CD4-positive, alpha-beta T cell (primary cell): ENCODE measurements at regions not wholly inside any gene's neighbourhood (a gene's known extent, or its start where the extent isn't known, plus 50 kb on each side); places are given as distances from the start of the nearest gene placed in this dataset.

Experiments used
- ATAC-seq: fragments of 200-7000 bp; cut with Tn5 transposase; one replicate; pipeline ENCODE4 v1.10.0; 2022; ENCODE audit warnings: mild to moderate bottlenecking; ENCODE audit not compliant: poor library complexity
- CTCF ChIA-PET: fragments of 350-600 bp; sonication (Branson Sonifier 250); formaldehyde crosslinking; loops from one replicate; lab custom pipeline; 2021; ENCODE audit warnings: antibody characterized with exemption, inconsistent platforms; lab: Charles Lee
- POLR2A ChIA-PET: fragments of 350-600 bp; sonication (Branson Sonifier 250); formaldehyde crosslinking; loops from one replicate; lab custom pipeline; 2021; ENCODE audit warnings: antibody characterized with exemption, inconsistent platforms; lab: Charles Lee
- DNase-seq, 14 experiments: peaks; one replicate each; pipeline ENCODE4 v3.0.0-alpha.2; 2013 to 2020; ENCODE audit warnings: mixed read lengths in 2 of 14
- H3K27ac ChIP-seq, 2 donors: one replicate each; pipeline versions ENCODE4 v1.5.1 to v1.7.0; 2013; ENCODE audit warnings: low read length in 2 of 2, low read depth in 1 of 2, mild to moderate bottlenecking in 1 of 2
- H3K27me3 ChIP-seq, 2 experiments: 1 replicate in 1 of 2; 2 replicates in 1 of 2; pipeline versions ENCODE4 v1.6.1 to v1.7.0; 2013; ENCODE audit warnings: low read length in 2 of 2, control low read depth in 1 of 2, mild to moderate bottlenecking in 1 of 2, moderate library complexity in 1 of 2; ENCODE audit not compliant: insufficient read depth in 2 of 2, control insufficient read depth in 1 of 2
- H3K36me3 ChIP-seq: one replicate; pipeline ENCODE4 v1.6.1; 2013; ENCODE audit warnings: low read length, control low read depth; ENCODE audit not compliant: insufficient read depth
- H3K4me1 ChIP-seq: one replicate; pipeline ENCODE4 v1.6.1; 2013; ENCODE audit warnings: low read length, control low read depth; ENCODE audit not compliant: insufficient read depth
- H3K4me3 ChIP-seq: one replicate; pipeline ENCODE4 v1.5.1; 2013; ENCODE audit warnings: mild to moderate bottlenecking, low read length, moderate library complexity
- H3K9me3 ChIP-seq, 2 experiments: 1 replicate in 1 of 2; 2 replicates in 1 of 2; pipeline versions ENCODE4 v1.6.1 to v1.7.0; 2013; ENCODE audit warnings: low read length in 2 of 2, mild to moderate bottlenecking in 2 of 2, control low read depth in 1 of 2, moderate library complexity in 1 of 2; ENCODE audit not compliant: control insufficient read depth in 1 of 2, insufficient read depth in 1 of 2
- H3K27ac Mint-ChIP-seq: one replicate; pipeline ENCODE4 v1.8.0; 2020; ENCODE audit warnings: mixed read lengths
- H3K27me3 Mint-ChIP-seq: one replicate; pipeline ENCODE4 v1.8.0; 2021; ENCODE audit warnings: mixed read lengths
- H3K36me3 Mint-ChIP-seq: one replicate; pipeline ENCODE4 v1.8.0; 2021; ENCODE audit warnings: low read depth, mixed read lengths
- H3K4me1 Mint-ChIP-seq: one replicate; pipeline ENCODE4 v1.8.0; 2021; ENCODE audit warnings: low read depth, mixed read lengths
- H3K4me3 Mint-ChIP-seq: one replicate; pipeline ENCODE4 v1.8.0; 2020; ENCODE audit warnings: mild to moderate bottlenecking, mixed read lengths
- H3K9me3 Mint-ChIP-seq: one replicate; pipeline ENCODE4 v1.8.0; 2020; ENCODE audit warnings: mixed read lengths
- intact Hi-C, 2 experiments: fragments of 100-400 bp; cut with DNase I in 1 of 2; cut with micrococcal nuclease in 1 of 2; formaldehyde crosslinking; loops; one replicate each; pipeline versions ENCODE4 v1.15.1 to v1.9.0; 2023 to 2025; cut with DNase I, micrococcal nuclease
- TF ChIP-seq, protein P1 (sequence below): fragments of 200-600 bp; IDR thresholded peaks from one replicate; pipeline ENCODE4 v1.8.0; 2022; ENCODE audit warnings: antibody characterized with exemption, mild to moderate bottlenecking

DNA sequence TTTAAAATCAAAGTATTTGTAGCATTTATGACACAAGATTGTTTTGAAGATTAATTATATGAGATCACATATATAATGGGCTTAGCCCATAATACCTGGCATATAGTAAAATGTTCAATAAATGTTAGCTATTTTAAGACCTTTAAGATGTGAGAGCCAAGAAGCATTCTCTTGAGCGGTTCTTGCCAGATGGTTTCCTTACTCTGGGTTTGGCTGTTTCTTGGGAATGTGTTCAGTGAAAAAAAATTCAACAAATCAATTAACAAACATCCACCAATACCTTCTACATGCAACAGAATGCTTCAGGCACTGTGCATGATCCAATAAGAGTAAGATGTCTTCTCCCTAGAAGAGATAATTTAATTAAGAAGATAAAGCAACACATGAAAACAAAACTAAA is 230.4 kb downstream of the CMPK2 start:
- H3K27me3 Mint-ChIP-seq: peaks cover 16% of the 10 kb centered on the region
- intact Hi-C loops: no loop called here
- no peaks in the 10 kb centered on the region for H3K36me3 Mint-ChIP-seq
- ATAC-seq (no peak), DNase-seq (no peak)
- no peaks in the 10 kb centered on the region for H3K4me1 ChIP-seq
- no peaks in the 10 kb centered on the region for H3K36me3 ChIP-seq
- no peaks in the 10 kb centered on the region for H3K4me1 Mint-ChIP-seq
- ChIA-PET POLR2A (no interaction called here), CTCF (no interaction called here)
- H3K4me3 Mint-ChIP-seq: no peak overlapping the region
- no peak overlapping the region for H3K27ac Mint-ChIP-seq
- no peak overlapping the region for H3K27ac ChIP-seq
- H3K9me3 ChIP-seq: no peaks in the 10 kb centered on the region
- peaks cover 3% of the 10 kb centered on the region for H3K9me3 Mint-ChIP-seq
- H3K4me3 ChIP-seq: no peak overlapping the region
- H3K27me3 ChIP-seq: no peaks in the 10 kb centered on the region
- TF ChIP-seq, protein P1, sequence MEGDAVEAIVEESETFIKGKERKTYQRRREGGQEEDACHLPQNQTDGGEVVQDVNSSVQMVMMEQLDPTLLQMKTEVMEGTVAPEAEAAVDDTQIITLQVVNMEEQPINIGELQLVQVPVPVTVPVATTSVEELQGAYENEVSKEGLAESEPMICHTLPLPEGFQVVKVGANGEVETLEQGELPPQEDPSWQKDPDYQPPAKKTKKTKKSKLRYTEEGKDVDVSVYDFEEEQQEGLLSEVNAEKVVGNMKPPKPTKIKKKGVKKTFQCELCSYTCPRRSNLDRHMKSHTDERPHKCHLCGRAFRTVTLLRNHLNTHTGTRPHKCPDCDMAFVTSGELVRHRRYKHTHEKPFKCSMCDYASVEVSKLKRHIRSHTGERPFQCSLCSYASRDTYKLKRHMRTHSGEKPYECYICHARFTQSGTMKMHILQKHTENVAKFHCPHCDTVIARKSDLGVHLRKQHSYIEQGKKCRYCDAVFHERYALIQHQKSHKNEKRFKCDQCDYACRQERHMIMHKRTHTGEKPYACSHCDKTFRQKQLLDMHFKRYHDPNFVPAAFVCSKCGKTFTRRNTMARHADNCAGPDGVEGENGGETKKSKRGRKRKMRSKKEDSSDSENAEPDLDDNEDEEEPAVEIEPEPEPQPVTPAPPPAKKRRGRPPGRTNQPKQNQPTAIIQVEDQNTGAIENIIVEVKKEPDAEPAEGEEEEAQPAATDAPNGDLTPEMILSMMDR: no peak

DNA sequence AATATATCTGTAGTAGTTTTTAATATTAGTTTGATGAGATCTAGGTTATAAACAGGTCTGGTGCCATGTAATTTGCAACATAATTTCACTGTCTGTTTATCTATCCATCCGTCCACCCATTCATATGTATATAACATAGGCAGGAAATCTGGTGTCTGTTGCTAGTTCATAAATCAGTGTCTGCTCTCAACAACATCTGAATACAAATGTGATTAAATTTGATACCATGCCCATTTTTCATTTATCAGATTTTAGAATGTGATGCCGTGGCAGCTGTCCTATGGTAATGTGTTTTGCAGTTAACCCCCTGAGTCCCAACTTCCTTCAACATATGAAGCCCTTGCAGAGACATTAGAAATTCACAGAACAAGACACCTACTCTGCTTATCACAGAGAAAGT is 228.4 kb downstream of the CMPK2 start:
- ChIA-PET CTCF (no interaction called here), POLR2A (no interaction called here)
- Histone ChIP-seq H3K27ac (no peak overlapping the region), H3K27me3 (no peaks in the 10 kb centered on the region), H3K4me3 (no peak overlapping the region), H3K4me1 (no peaks in the 10 kb centered on the region), H3K9me3 (no peaks in the 10 kb centered on the region), H3K36me3 (no peaks in the 10 kb centered on the region)
- Mint-ChIP-seq H3K4me1 (no peaks in the 10 kb centered on the region), H3K9me3 (no peaks in the 10 kb centered on the region), H3K36me3 (no peaks in the 10 kb centered on the region), H3K4me3 (no peak overlapping the region), H3K27me3 (peaks cover 24% of the 10 kb centered on the region), H3K27ac (no peak overlapping the region)
- no peak for ATAC-seq
- TF ChIP-seq, protein P1: no peak
- intact Hi-C loops: no loop called here
- no peak for DNase-seq

DNA sequence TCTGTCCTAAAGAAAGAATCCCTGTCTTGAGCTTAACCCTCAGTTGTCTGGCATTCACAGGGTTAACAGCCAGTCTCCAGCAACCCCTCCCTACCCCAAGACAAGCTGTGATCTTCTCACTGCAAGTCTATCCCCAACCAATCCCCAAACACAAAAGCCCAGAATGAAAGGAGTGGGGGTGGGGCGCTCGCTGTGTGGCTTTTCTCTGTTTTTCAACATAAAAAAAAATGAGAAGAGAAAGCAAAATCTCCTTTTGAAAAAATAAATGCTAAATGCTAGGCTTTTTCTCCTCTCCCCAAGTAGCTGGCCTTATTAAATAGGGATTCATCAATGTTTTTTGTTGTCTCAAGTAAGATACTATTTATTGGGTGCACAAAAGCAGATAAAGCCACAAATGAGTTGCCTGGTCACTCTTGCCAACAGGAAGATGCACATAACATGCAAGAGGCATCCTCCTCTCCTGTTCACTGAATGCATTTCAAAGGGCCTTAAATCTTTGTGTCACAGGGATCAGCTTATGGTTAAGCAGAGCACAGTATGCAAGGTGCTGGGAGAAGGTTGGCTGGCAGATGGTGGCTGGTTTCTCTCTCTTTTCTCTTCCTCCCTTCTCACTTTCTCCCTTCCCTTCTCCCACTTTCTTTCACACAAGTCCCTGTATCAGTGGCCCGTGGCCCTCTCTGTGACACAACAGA is 225.6 kb downstream of the CMPK2 start:
- no peak overlapping the region for H3K27ac ChIP-seq
- H3K9me3 Mint-ChIP-seq: no peaks in the 10 kb centered on the region
- H3K36me3 ChIP-seq: no peaks in the 10 kb centered on the region
- ATAC-seq: no peak
- intact Hi-C loops: no loop called here
- no peak overlapping the region for H3K27ac Mint-ChIP-seq
- H3K9me3 ChIP-seq: no peaks in the 10 kb centered on the region
- H3K4me3 ChIP-seq: no peak overlapping the region
- TF ChIP-seq, protein P1: no peak
- no peaks in the 10 kb centered on the region for H3K36me3 Mint-ChIP-seq
- H3K27me3 Mint-ChIP-seq: peaks cover 35% of the 10 kb centered on the region
- H3K4me3 Mint-ChIP-seq: no peak overlapping the region
- H3K27me3 ChIP-seq: no peaks in the 10 kb centered on the region
- no peak for DNase-seq
- ChIA-PET POLR2A (no interaction called here), CTCF (no interaction called here)
- no peaks in the 10 kb centered on the region for H3K4me1 Mint-ChIP-seq
- H3K4me1 ChIP-seq: no peaks in the 10 kb centered on the region
